GM12878 (cell line): ENCODE measurements at regions not wholly inside any gene's neighbourhood (a gene's known extent, or its start where the extent isn't known, plus 50 kb on each side); places are given as distances from the start of the nearest gene placed in this dataset.

ENCODE experiments used
- ATAC-seq: fragments of 200-7000 bp; cut with Tn5 transposase; 3 replicates; pipeline ENCODE4 v1.9.1; 2020; ENCODE audit warnings: mild to moderate bottlenecking, moderate library complexity
- BruUV-seq: library from RNA; stranded (reverse); fragments of 400-500 nt; replicated peaks from 2 replicates; lab custom pipeline; 2021; lab: Mats Ljungman, UMichigan
- CTCF ChIA-PET: fragments of 300-600 bp; sonication (Branson Sonifier 250); formaldehyde crosslinking; extraction: SDS; loops from one replicate; lab custom pipeline; 2021; ENCODE audit warnings: inconsistent platforms; lab: Yijun Ruan, JAX
- POLR2A ChIA-PET: fragments of 350-600 bp; formaldehyde crosslinking; extraction: SDS; loops from one replicate; lab custom pipeline; 2021; ENCODE audit warnings: inconsistent platforms; lab: Charles Lee
- RAD21 ChIA-PET: fragments of 300-600 bp; sonication (Branson Sonifier 250); formaldehyde crosslinking; loops from one replicate; lab custom pipeline; 2023; ENCODE audit warnings: antibody characterized with exemption; ENCODE audit not compliant: unreplicated experiment; lab: Charles Lee
- SMC1A ChIA-PET: fragments of 300-600 bp; sonication (Branson Sonifier 250); formaldehyde crosslinking; loops from one replicate; lab custom pipeline; 2023; ENCODE audit not compliant: unreplicated experiment, uncharacterized antibody; lab: Charles Lee
- DNase-seq: peaks from one replicate; pipeline ENCODE4 v3.0.0-alpha.2; 2011; ENCODE audit warnings: low read depth, low spot score
- FAIRE-seq: peaks from 3 replicates; lab custom pipeline; 2011; peaks lifted over from hg19 to GRCh38; lab: Jason Lieb, UNC
- H2AFZ ChIP-seq: 2 replicates; pipeline ENCODE4 v1.6.0; 2011; ENCODE audit warnings: low read depth, low read length, control low read depth; ENCODE audit not compliant: control insufficient read depth
- H3K27ac ChIP-seq: 2 replicates; pipeline ENCODE4 v1.5.1; 2011; ENCODE audit warnings: control low read depth; ENCODE audit not compliant: control insufficient read depth, insufficient read depth
- H3K27me3 ChIP-seq, 2 experiments: replicated peaks in 1 of 2; 2 replicates each; pipeline versions ENCODE4 v1.6.0 to v1.6.1; 2011; ENCODE audit warnings: low read length in 1 of 2; ENCODE audit not compliant: control insufficient read depth in 2 of 2, insufficient read depth in 2 of 2
- H3K36me3 ChIP-seq, 2 experiments: 2 replicates each; pipeline ENCODE4 v1.5.1; 2011; ENCODE audit warnings: low read length in 1 of 2; ENCODE audit not compliant: control insufficient read depth in 2 of 2, insufficient read depth in 2 of 2
- H3K4me1 ChIP-seq: 2 replicates; pipeline ENCODE4 v1.6.1; 2011; ENCODE audit warnings: mild to moderate bottlenecking, low read length, moderate library complexity, mixed read lengths; ENCODE audit not compliant: control insufficient read depth, insufficient read depth
- H3K4me2 ChIP-seq: 2 replicates; pipeline ENCODE4 v1.6.0; 2011; ENCODE audit warnings: control low read depth; ENCODE audit not compliant: control insufficient read depth, insufficient read depth
- H3K4me3 ChIP-seq: fragments of 200-600 bp; sonication (generic); 2 replicates; pipeline ENCODE4 v1.5.1; 2016
- H3K79me2 ChIP-seq: 2 replicates; pipeline ENCODE4 v1.6.0; 2011; ENCODE audit warnings: low read length; ENCODE audit not compliant: control insufficient read depth, insufficient read depth
- H3K9ac ChIP-seq: 2 replicates; pipeline ENCODE4 v1.8.0; 2011; ENCODE audit warnings: low read length, control low read depth, mixed read lengths; ENCODE audit not compliant: control insufficient read depth, insufficient read depth
- H3K9me3 ChIP-seq: replicated peaks from 3 replicates; pipeline ENCODE4 v1.5.1; 2011; ENCODE audit warnings: mild to moderate bottlenecking, low read length; ENCODE audit not compliant: control insufficient read depth, insufficient read depth
- H4K20me1 ChIP-seq: 2 replicates; pipeline ENCODE4 v1.6.0; 2011; ENCODE audit not compliant: control insufficient read depth, insufficient read depth
- IRF4 ChIP-seq: IDR thresholded peaks from 2 replicates; pipeline ENCODE4 v1.6.1; 2011; ENCODE audit warnings: low read depth, low read length
- NFIC ChIP-seq: IDR thresholded peaks from 2 replicates; pipeline ENCODE4 v1.6.1; 2012; ENCODE audit warnings: low read depth, mild to moderate bottlenecking, inconsistent platforms, low read length, moderate library complexity
- SP1 ChIP-seq: IDR thresholded peaks from one replicate; pipeline ENCODE4 v1.6.1; 2011; ENCODE audit warnings: low read depth, low read length
- WGBS: methylation state at CpG from one replicate; pipeline ENCODE4 v1.1.6; 2016; ENCODE audit warnings: low lambda C conversion rate; ENCODE audit not compliant: insufficient replicate concordance, insufficient coverage; ENCODE audit errors: missing lambda C conversion rate; 5-methylcytosine and 5-hydroxymethylcytosine counted together
- in situ Hi-C: fragments of 300-500 bp; cut with MboI; formaldehyde crosslinking; loops from 9 replicates; pipeline ENCODE4 v1.14.3; 2018; ENCODE audit warnings: mixed read lengths
- intact Hi-C: fragments of 100-400 bp; cut with micrococcal nuclease; formaldehyde crosslinking; loops from one replicate; pipeline ENCODE4 v1.14.2; 2022; ENCODE audit not compliant: unreplicated experiment
- TF ChIP-seq, protein P1 (sequence below): fragments of 450-650 bp; IDR thresholded peaks from 2 replicates; pipeline ENCODE4 v1.6.1; 2018; ENCODE audit warnings: mild to moderate bottlenecking, low read depth, moderate library complexity; ENCODE audit not compliant: partially characterized antibody
- TF ChIP-seq, protein P2 (sequence below): IDR thresholded peaks from 2 replicates; pipeline ENCODE4 v1.6.1; 2011; ENCODE audit warnings: low read depth, mild to moderate bottlenecking, low read length, moderate library complexity, borderline replicate concordance; ENCODE audit errors: extremely low read depth

DNA sequence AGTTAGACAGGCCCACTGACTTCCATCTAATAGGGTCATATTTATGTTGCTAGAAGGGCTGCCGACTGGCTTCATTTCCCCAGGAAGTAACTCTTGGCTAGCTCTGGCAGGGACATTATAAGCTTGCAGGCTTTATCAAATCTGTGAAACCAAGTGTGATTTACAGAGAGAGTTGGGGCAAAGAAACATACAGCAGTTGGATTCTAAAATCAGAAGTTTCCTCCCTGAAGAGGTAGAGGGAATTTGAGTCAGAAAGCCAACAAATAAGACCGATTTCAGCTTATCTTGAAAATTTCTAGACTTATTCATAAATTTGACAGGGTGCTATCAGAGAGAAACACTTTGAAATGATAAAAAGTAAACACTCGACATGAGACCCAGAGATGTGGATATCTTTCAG, 407.8 kb downstream of the OLFM4 start:
- Histone ChIP-seq H3K27me3 (no peaks in the 10 kb centered on the region), H3K79me2 (no peaks in the 10 kb centered on the region), H3K36me3 (no peaks in the 10 kb centered on the region), H3K9ac (no peak overlapping the region), H4K20me1 (no peaks in the 10 kb centered on the region), H3K27ac (no peak overlapping the region), H3K4me3 (no peak overlapping the region), H2AFZ (no peak overlapping the region), H3K4me2 (no peak overlapping the region), H3K9me3 (no peaks in the 10 kb centered on the region), H3K4me1 (no peaks in the 10 kb centered on the region)
- in situ Hi-C loops (no loop called here), intact Hi-C loops (no loop called here)
- SMC1A ChIA-PET: no interaction called here
- DNase-seq (no peak), ATAC-seq (no peak), FAIRE-seq (no peak)
- 19% methylated on average over 3 of the region's 3 CpGs for WGBS
- RAD21 ChIA-PET: no interaction called here
- BruUV-seq: no TSS peak
- POLR2A ChIA-PET: interaction anchor here (0.6 kb wide), 1 partner anchor 151 kb away, joined by 4 read pairs; no protein-coding TSS in a partner anchor
- TF ChIP-seq SP1 (no peak), NFIC (no peak), IRF4 (no peak)
- TF ChIP-seq, protein P1, sequence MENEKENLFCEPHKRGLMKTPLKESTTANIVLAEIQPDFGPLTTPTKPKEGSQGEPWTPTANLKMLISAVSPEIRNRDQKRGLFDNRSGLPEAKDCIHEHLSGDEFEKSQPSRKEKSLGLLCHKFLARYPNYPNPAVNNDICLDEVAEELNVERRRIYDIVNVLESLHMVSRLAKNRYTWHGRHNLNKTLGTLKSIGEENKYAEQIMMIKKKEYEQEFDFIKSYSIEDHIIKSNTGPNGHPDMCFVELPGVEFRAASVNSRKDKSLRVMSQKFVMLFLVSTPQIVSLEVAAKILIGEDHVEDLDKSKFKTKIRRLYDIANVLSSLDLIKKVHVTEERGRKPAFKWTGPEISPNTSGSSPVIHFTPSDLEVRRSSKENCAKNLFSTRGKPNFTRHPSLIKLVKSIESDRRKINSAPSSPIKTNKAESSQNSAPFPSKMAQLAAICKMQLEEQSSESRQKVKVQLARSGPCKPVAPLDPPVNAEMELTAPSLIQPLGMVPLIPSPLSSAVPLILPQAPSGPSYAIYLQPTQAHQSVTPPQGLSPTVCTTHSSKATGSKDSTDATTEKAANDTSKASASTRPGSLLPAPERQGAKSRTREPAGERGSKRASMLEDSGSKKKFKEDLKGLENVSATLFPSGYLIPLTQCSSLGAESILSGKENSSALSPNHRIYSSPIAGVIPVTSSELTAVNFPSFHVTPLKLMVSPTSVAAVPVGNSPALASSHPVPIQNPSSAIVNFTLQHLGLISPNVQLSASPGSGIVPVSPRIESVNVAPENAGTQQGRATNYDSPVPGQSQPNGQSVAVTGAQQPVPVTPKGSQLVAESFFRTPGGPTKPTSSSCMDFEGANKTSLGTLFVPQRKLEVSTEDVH: no peak
- TF ChIP-seq, protein P2, sequence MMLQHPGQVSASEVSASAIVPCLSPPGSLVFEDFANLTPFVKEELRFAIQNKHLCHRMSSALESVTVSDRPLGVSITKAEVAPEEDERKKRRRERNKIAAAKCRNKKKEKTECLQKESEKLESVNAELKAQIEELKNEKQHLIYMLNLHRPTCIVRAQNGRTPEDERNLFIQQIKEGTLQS: no peak
- CTCF ChIA-PET: no interaction called here
